VCaP (cell line): ENCODE measurements at regions not wholly inside any gene's neighbourhood (a gene's known extent, or its start where the extent isn't known, plus 50 kb on each side); places are given as distances from the start of the nearest gene placed in this dataset.
A peak's percentile ranks its signal among the peaks of the same experiment; 100 is the strongest.
"Not testable (repeated sequence)": the region's sequence is repeated elsewhere in the genome, so short reads cannot be mapped to it uniquely, and the experiment has no call there.

Experiments
- H3K27ac ChIP-seq: fragments of 450-650 bp; 2 replicates; pipeline ENCODE4 v1.5.1; 2017
- CTCF ChIP-seq: fragments of 450-650 bp; conservative IDR thresholded peaks from 2 replicates; pipeline ENCODE4 v1.5.1; 2017; ENCODE audit warnings: mild to moderate bottlenecking, moderate library complexity

- no peak for TF ChIP-seq CTCF
- no peak overlapping the region for H3K27ac ChIP-seq
Measured at GRCh38 chr14:22210906-22211305, 378.1 kb downstream of the DAD1 start.

- H3K27ac ChIP-seq, result no peak overlapping the region
- TF ChIP-seq CTCF, result no peak
Measured at GRCh38 chr14:22210026-22210425, 379.0 kb downstream of the DAD1 start.

GRCh38 chr14:22203036-22203435, 386.0 kb downstream of the DAD1 start:
- H3K27ac ChIP-seq, result no peak overlapping the region
- TF ChIP-seq CTCF, result no peak

- TF ChIP-seq CTCF, result no peak
- H3K27ac ChIP-seq, result no peak overlapping the region
Measured at GRCh38 chr14:22202313-22202712, 386.7 kb downstream of the DAD1 start.

GRCh38 chr14:22200977-22201605, 387.9 kb downstream of the DAD1 start:
- TF ChIP-seq CTCF, result peak; percentile 93
- no peak overlapping the region for H3K27ac ChIP-seq

GRCh38 chr14:22200131-22200530, 388.9 kb downstream of the DAD1 start:
- H3K27ac ChIP-seq, result not testable (repeated sequence)

GRCh38 chr14:22194664-22195063, 394.4 kb downstream of the DAD1 start:
- TF ChIP-seq CTCF, result no peak
- no peak overlapping the region for H3K27ac ChIP-seq

GRCh38 chr14:22190411-22191191, 398.4 kb downstream of the DAD1 start:
- H3K27ac ChIP-seq, result no peak overlapping the region
- TF ChIP-seq CTCF, result no peak
